ENCODE measurements at regions not wholly inside any gene's neighbourhood (a gene's known extent, or its start where the extent isn't known, plus 50 kb on each side); places are given as distances from the start of the nearest gene placed in this dataset.

GRCh38 chr15:23897531-23897930 is 210.4 kb upstream of the NDN start:
- TF ChIP-seq CTCF (IDR thresholded peaks at IDR 0.05) (no peak), POLR2A (IDR thresholded peaks at IDR 0.05) (no peak), POLR2AphosphoS5 (IDR thresholded peaks at IDR 0.05) (no peak)

Data from breast epithelium (tissue), 3 donors.